Heart left ventricle (tissue), 13 donors: ENCODE measurements at regions not wholly inside any gene's neighbourhood (a gene's known extent, or its start where the extent isn't known, plus 50 kb on each side); places are given as distances from the start of the nearest gene placed in this dataset.

Experiments used
- CTCF ChIP-seq, 12 donors: fragments of 200-600 bp; sonication (generic) in 4 of 12; IDR thresholded peaks; one replicate each; pipeline versions ENCODE4 v1.5.0 to v1.8.0; 2018 to 2022; ENCODE audit warnings: antibody characterized with exemption in 12 of 12, mild to moderate bottlenecking in 5 of 12
- POLR2A ChIP-seq, 2 donors: fragments of 450-650 bp; IDR thresholded peaks; one replicate each; pipeline ENCODE4 v1.6.1; 2017; ENCODE audit warnings: antibody characterized with exemption in 2 of 2, mild to moderate bottlenecking in 2 of 2, moderate library complexity in 2 of 2
- donor health status: ischemic (EF 13 %, LVEDD 7.1; RV severe dilation, severe dysfunction).
- donor health status: DM: no; HTN: yes; CAD: no.
- donor health status: DM: no; HTN: no; CAD: no.
- donor health status: ischemic (EF 25% LVEDD 6.9; RV normal size, moderate dysfunction).
- donor health status: ischemic (EF 25% LVEDD 5.7; RV mildly dilated, moderate dysfunction).
- donor health status: ischemic (EF 35%, LVEDD 5.7; RV mildly dilated, moderate dysfunction).
- donor health status: nonischemic (EF 11% LVEDD 7.7; RV severe dilation, severe dysfunction).
- donor health status: DM: yes; HTN: yes; CAD: no.
- donor health status: PGD.
- donor health status: ischemic (EF 29% LVEDD 5.4; RV normal size, mild dysfunction).
- donor health status: nonischemic (EF 23%, LVEDD 6.1; RV moderate dilation, normal function).

GRCh38 chr12:114616081-114616480, 67.9 kb downstream of the TBX3 start:
- TF ChIP-seq CTCF (IDR thresholded peaks at IDR 0.05) (no peak), POLR2A (IDR thresholded peaks at IDR 0.05) (no peak)
